K562 (cell line): ENCODE measurements at regions not wholly inside any gene's neighbourhood (a gene's known extent, or its start where the extent isn't known, plus 50 kb on each side); places are given as distances from the start of the nearest gene placed in this dataset.

Experiments
- EZH2 ChIP-seq: IDR thresholded peaks from 2 replicates; pipeline ENCODE4 v1.6.1; 2012; ENCODE audit warnings: low read depth, mild to moderate bottlenecking, inconsistent platforms, low read length, borderline replicate concordance
- FOSL1 ChIP-seq: fragments of 200-800 bp; sonication (Bioruptor generic); conservative IDR thresholded peaks from 2 replicates; pipeline ENCODE4 v1.6.1; 2016; ENCODE audit warnings: missing genetic modification characterization, missing compliant biosample characterization
- NCOA1 ChIP-seq: fragments of 450-650 bp; IDR thresholded peaks from 2 replicates; pipeline ENCODE4 v1.6.1; 2016; ENCODE audit warnings: low read depth
- SIN3A ChIP-seq, 2 experiments: fragments of 150-350 bp in 1 of 2; IDR thresholded peaks; 2 replicates each; pipeline ENCODE4 v1.6.1; 2011 to 2016; ENCODE audit warnings: borderline replicate concordance in 2 of 2, low read depth in 2 of 2, low read length in 2 of 2, mild to moderate bottlenecking in 2 of 2, moderate library complexity in 2 of 2; ENCODE audit not compliant: control insufficient read depth in 1 of 2
- ZNF507 ChIP-seq: conservative IDR thresholded peaks from 2 replicates; pipeline ENCODE4 v1.6.1; 2017; ENCODE audit warnings: missing genetic modification characterization, missing compliant biosample characterization
- TF ChIP-seq, protein P1 (sequence below), 2 experiments: fragments of 450-650 bp in 1 of 2; sonication (generic) in 1 of 2; formaldehyde crosslinking in 1 of 2; IDR thresholded peaks; 2 replicates each; pipeline versions ENCODE4 v1.7.1 to v1.9.0; 2016 to 2022; ENCODE audit warnings: inconsistent platforms in 1 of 2, mild to moderate bottlenecking in 1 of 2, missing genetic modification reagents in 1 of 2
- TF ChIP-seq, protein P2 (sequence below): sonication (generic); formaldehyde crosslinking; IDR thresholded peaks from 2 replicates; pipeline ENCODE4 v1.5.0; 2020; ENCODE audit warnings: missing genetic modification reagents

DNA sequence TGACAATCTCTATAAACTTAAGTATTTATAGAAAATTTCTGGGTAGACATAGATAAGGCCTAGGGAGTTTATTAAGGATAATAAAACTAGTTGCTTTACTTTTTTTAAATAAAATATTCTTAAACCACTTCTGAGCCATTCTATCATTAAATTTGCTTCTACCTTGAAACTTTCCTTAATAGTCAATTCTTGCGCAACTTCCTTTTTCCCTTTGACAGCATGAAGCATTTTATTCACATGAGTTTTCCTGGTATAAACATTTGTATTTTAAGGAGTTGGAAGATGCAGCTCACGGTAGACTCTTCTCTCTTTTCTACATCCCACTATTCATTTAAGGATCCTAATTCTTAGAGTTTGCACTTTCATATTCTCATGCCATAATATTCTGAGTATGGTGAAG is 75.8 kb upstream of the DPH5 start:
- TF ChIP-seq SIN3A (IDR thresholded peaks at IDR 0.05; ENCODE audit: borderline replicate concordance in 2 of 2, control insufficient read depth in 1 of 2, low read depth in 2 of 2, low read length in 2 of 2): no peak
- TF ChIP-seq EZH2: no peak
- TF ChIP-seq, protein P1, sequence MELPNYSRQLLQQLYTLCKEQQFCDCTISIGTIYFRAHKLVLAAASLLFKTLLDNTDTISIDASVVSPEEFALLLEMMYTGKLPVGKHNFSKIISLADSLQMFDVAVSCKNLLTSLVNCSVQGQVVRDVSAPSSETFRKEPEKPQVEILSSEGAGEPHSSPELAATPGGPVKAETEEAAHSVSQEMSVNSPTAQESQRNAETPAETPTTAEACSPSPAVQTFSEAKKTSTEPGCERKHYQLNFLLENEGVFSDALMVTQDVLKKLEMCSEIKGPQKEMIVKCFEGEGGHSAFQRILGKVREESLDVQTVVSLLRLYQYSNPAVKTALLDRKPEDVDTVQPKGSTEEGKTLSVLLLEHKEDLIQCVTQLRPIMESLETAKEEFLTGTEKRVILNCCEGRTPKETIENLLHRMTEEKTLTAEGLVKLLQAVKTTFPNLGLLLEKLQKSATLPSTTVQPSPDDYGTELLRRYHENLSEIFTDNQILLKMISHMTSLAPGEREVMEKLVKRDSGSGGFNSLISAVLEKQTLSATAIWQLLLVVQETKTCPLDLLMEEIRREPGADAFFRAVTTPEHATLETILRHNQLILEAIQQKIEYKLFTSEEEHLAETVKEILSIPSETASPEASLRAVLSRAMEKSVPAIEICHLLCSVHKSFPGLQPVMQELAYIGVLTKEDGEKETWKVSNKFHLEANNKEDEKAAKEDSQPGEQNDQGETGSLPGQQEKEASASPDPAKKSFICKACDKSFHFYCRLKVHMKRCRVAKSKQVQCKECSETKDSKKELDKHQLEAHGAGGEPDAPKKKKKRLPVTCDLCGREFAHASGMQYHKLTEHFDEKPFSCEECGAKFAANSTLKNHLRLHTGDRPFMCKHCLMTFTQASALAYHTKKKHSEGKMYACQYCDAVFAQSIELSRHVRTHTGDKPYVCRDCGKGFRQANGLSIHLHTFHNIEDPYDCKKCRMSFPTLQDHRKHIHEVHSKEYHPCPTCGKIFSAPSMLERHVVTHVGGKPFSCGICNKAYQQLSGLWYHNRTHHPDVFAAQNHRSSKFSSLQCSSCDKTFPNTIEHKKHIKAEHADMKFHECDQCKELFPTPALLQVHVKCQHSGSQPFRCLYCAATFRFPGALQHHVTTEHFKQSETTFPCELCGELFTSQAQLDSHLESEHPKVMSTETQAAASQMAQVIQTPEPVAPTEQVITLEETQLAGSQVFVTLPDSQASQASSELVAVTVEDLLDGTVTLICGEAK (IDR thresholded peaks at IDR 0.05): no peak
- TF ChIP-seq, protein P1 (CRISPR knock-in tag; IDR thresholded peaks at IDR 0.05): no peak
- TF ChIP-seq FOSL1 (tag): no peak
- no peak for TF ChIP-seq NCOA1
- TF ChIP-seq ZNF507 (tag): no peak
- TF ChIP-seq, protein P2, sequence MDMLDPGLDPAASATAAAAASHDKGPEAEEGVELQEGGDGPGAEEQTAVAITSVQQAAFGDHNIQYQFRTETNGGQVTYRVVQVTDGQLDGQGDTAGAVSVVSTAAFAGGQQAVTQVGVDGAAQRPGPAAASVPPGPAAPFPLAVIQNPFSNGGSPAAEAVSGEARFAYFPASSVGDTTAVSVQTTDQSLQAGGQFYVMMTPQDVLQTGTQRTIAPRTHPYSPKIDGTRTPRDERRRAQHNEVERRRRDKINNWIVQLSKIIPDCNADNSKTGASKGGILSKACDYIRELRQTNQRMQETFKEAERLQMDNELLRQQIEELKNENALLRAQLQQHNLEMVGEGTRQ (CRISPR knock-in tag): no peak
